GM19328 (cell line): ENCODE measurements at regions not wholly inside any gene's neighbourhood (a gene's known extent, or its start where the extent isn't known, plus 50 kb on each side); places are given as distances from the start of the nearest gene placed in this dataset.

Experiments
- ATAC-seq: cut with Tn5 transposase; IDR thresholded peaks from one replicate; pipeline ENCODE4 v1.9.1; 2021; ENCODE audit warnings: mild to moderate bottlenecking, moderate library complexity; ENCODE audit not compliant: unreplicated experiment

DNA sequence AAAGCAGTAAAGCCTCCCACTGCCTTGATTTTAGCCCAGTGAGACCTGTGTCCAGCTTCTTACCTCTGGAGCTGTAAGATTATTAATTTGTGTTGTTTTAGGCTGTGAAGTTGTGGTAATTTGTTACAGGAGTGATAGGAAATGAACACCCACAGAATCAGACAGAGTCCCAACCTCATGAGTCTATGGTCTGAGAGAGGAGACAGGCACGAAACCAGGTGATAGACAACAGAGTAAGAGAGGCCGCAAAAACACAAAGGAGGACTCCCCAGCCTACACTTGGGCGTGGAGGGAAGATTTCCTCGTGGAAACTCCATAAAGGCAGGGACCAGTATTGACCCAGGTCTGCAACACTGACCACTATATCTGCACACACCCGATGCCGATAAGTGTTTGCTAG, 234.6 kb upstream of the JUN start:
- ATAC-seq: no peak

DNA sequence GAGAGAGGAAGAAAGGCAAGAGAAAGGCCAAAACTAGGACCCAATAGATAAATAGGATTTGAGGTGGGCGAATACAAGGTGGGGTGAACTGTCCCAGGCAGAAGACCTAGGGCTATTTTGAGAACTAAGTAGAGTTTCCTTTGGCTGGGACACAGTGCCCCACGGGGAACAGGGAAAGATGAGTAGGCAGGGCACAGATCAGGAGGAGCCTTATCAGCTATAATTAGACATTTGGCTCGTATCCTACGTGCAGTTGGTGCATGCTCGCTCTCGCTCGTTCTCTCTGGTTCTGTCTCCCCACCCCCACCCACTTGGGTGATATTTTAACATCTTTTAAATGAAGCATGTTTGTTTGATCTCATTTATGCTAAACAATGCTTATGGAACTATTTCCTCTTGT, 235.0 kb upstream of the JUN start:
- ATAC-seq: no peak

DNA sequence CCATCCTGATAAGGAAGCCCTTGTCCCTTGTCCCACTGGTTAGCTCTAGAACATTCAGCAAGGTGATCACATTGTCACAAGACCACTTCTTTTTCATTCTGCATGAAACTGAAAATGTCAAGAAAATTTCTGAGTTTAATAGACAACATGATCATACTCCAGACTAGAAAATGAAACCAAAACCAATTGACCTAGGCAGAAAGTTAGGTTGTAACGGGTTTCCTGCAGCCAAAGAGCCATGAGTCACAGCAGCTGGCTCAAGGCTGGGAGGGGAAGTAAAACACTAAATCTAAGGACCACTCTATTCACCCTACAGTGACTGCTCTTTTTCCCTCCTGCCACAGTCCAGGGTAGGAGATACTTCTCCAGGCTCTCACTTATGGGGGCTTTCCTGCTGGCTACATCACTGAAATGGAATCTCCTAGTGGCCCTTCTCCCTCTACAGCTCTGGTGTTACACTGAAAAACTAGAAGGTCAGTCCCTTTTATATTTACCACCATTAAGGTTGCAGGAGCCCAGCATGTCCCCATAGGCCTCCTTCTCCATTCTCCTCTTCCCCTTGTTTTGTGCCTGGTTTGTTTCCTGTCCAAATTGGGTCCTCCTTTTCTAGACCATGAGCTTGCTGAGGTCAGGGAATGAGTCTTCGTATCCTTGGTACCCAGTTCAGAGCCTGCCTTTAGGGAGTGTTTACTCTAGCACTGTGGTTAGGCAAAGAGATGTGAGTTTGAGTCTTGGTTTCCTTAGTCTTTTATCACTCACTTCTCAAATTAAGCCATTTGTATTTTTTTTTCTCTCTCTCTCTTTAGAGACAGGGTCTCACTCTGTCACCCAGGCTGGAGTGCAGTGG, 236.5 kb upstream of the JUN start:
- peak; percentile 93 for ATAC-seq

DNA sequence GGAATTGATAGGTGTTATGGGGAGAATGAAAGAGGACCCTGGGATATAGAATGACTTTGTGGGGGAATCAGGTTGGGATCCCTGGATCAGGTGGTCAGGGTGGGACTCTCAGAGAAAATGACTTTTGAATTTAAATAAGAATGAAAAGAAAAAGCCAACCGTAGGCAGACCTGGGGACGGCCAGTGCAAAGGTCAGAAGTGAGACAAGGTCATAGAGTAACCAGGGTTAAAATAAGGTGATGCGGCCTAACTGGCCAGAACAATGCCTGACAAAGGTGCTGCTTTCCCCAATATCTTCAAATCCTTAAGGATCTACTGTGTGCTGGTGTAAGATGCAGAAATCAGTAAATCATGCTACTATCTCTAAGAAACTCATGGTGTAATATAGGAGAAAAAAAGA, 238.4 kb upstream of the JUN start:
- ATAC-seq: no peak

DNA sequence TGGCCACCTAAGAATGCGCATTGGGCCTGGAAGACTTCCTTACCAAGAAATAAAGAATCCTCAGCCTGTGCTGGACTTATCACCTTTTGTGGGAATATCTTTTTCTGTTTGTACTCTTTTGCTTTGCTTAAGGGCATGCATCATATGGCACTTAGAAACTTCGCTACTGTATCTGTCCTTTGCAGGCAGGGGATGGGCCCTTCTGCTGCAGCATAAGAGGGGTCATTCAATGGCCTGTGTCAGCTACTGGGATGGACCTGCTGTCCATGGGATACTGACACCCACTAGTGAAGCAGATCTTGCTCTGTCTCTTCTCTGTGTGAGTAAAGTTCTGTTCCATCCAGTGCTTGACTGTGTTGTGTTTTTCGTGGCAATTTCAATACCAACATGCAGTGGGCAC, 239.0 kb upstream of the JUN start:
- ATAC-seq: no peak

- no peak for ATAC-seq
These were observed 241.4 kb upstream of the JUN start for GRCh38 chr1:59025201-59025600.

DNA sequence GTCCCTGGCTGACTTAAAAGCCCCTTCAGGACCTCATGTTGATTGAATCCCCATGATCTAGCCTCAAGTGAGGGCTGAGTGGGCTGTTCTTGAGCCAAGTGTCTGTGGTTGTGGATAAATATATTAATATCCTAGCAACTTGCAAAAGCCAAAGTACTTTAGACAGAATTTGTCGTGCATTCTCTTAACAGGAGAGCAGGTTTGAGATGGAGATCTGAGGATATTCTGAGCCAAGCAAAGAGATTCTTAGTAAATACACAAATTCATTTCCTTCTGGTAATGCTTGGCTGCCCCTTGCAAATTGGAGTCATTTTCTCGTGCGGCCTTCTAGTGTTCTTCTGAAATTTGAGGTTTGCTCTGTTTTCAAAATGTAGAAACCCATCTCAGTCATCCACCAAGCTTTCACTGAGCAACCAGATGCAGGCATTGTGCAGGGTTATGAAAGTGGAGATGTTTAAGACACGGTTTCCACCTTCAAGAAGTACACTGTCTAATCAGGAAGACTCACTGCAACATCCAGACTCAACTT, 242.1 kb upstream of the JUN start:
- ATAC-seq: peak; percentile 89

GRCh38 chr1:59026472-59026948, 242.7 kb upstream of the JUN start:
- peak; percentile 18 for ATAC-seq

DNA sequence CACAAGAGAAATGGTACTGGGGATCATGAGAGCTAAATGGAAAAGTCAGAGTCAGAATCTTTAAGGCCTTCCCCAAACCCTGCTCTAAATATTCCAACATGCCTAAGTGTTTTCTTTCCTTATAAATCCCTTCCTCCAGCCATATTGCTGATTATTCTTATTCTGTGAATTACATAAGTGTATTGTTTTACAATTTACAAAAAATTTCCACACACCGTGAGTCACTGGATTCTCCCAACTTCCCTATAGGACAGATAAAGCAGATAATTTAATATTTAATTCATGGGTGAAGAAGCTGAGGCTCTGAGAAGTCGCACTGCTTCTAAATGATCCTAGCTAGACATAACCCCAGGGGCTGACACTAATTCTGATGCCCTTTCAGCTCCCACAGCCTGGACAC, 243.3 kb upstream of the JUN start:
- no peak for ATAC-seq

GRCh38 chr1:59028048-59028447, 244.2 kb upstream of the JUN start:
- ATAC-seq: no peak

- no peak for ATAC-seq
These were observed 245.7 kb upstream of the JUN start for GRCh38 chr1:59029411-59030167.

DNA sequence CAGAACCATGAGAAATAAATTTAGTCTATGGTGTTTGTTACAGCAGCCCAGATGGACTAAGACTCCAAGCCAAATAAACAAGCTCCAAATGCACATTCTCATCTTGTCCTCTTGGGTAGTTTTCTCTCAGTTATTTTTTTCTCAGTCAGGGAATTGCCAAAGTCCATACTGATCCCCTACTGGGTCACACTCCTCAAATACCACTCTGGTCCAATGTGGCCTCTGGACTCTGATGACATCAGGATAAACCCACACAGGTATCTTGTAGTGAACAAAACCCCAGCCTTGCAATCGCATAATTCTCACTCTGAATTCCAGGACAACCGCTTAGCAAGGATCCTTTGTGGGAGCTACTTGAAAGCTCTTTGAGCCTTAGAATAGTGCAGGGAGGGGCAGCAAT, 248.4 kb upstream of the JUN start:
- ATAC-seq: no peak

DNA sequence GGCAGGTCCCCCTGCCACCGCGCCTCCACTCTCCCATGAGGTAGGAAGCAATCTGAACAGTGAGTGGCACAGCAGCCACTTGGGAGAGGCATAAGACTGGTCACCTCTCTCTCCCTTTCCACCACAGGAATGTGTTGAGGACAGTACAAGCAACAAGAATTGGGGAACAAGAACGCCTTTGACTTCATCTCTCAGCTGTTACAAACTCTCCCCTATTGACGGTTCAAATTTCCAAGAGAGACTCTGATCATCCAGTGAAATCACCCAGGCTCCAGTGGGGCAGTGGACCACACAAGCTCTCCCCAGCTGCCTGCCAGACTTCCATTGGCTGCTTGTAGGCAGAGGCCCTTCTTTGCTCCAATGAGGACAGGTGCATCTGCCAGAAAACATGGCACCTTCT, 249.9 kb upstream of the JUN start:
- ATAC-seq: no peak

DNA sequence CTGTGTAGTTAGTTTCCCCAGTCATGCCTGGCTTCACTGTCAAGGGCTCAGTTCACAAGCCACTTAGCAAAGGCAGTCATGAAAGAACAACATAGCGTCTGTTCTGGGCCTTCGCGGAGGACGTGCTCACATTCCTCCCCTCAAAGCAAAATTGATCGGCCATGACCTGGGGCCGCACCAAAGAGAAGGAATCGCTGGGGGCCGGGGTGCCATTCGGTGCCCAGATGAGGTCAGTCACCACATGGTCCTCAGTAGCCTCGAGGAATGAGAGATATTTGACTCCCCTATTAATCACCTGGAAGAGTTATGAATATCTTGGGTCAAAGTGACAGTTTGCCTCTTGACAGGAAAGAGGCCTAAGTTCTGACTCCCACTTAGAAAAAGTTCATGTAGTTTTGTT, 251.1 kb upstream of the JUN start:
- ATAC-seq: no peak

GRCh38 chr1:59039551-59039950, 255.7 kb upstream of the JUN start:
- no peak for ATAC-seq

DNA sequence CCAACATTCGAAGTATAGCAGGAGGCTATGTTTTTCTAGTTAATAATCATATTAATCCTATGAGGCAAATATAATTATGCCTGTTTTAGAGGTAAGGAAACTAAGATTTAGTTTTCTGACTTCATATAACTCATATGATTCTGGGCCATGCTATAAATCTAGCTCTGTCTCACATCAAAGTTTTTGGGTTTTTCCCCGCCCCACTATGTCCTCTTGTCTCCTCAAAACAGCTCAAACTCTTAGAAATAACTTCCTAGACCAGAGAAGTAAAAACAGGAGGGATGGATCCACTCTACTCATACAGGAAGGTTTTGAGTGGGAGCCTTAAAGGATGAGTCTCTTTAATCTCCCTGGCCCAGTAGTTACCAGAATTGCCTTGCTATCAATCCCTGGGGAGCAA, 256.4 kb upstream of the FGGY start:
- ATAC-seq: no peak

DNA sequence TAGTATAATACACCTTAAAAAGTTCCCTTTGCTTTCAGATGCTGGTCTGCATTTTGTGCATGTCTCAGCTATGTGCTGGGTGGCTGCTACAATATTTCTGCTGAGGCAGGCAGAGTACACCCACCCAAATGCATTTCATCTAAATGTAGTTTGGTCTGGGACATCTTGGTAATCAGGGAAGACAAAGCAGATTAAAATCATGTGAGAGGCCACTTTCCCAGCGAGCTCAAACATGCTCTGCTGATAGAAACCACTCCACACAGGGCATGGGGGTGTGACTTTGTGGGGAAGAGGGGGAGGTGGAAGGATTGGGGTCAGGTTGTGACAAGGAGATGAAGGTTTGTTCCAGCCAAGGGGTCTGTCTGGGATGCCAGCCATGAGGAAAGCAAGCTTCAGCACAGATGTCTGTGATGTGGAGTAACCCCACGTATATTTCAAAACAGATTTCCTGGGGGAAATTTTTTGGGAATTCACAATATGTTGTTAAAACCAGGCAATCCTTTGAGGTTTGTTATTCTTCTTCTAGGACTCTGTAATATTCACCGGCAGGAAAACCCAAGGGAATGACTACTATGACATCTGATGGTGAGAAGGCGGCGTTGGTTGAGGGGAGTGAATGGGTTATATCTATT, 255.1 kb upstream of the FGGY start:
- no peak for ATAC-seq

DNA sequence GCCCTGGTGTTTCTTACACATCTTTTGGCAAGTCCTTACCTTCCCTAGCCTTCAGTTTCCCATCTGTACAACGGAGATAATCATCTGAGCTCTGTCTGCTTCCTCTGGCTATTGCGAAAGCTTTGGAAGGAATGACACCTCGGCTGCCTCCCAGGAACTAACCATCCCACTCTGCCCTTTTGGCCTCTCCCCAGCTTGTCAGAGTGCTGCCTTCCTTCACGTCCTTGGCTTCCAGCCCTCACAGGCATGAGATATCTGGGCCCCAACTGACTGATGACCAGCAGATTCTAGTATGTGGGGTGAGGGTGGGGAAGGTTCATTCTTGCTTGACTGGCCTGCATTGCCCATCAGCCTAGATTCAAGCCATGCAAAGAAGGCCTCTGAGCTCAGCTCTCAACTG, 253.1 kb upstream of the FGGY start:
- ATAC-seq: no peak

- ATAC-seq: no peak
These were observed 252.3 kb upstream of the FGGY start for GRCh38 chr1:59044535-59045121.

DNA sequence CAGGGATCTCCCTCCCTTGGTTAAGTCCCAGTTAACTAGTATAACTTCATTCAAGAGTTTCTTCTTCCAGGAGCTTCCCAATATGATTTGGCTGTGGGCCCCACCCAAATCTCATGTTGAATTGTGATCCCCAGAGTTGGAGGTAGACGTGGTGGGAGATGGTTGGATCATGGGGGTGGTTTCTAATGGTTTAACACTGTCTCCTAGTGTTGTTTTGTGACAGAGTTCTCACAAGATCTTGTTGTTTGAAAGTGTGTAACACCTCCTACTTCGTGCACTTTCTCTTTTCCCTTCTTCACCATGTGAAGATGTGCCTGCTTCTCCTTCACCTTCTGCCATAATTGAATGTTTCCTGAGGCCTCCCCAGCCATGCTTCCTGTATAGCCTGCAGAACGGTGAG, 251.8 kb upstream of the FGGY start:
- ATAC-seq: no peak

GRCh38 chr1:59045636-59046035, 251.3 kb upstream of the FGGY start:
- no peak for ATAC-seq
